GM12892 (cell line): ENCODE measurements at regions not wholly inside any gene's neighbourhood (a gene's known extent, or its start where the extent isn't known, plus 50 kb on each side); places are given as distances from the start of the nearest gene placed in this dataset.

Source experiments
- POLR2A ChIP-seq: IDR thresholded peaks from 2 replicates; pipeline ENCODE4 v1.6.1; 2011; ENCODE audit warnings: low read depth, low read length, control low read depth
- POLR2AphosphoS5 ChIP-seq: IDR thresholded peaks from 2 replicates; pipeline ENCODE4 v1.6.1; 2011; ENCODE audit warnings: low read depth, low read length, control low read depth
- TAF1 ChIP-seq: IDR thresholded peaks from 2 replicates; pipeline ENCODE4 v1.6.1; 2011; ENCODE audit warnings: low read depth, mild to moderate bottlenecking, control low read depth, low read length, borderline replicate concordance

- no peak for TF ChIP-seq POLR2AphosphoS5
- no peak for TF ChIP-seq POLR2A
- TF ChIP-seq TAF1 = no peak
Observed at GRCh38 chr9:25904701-25905100, 226.5 kb upstream of the TUSC1 start.
